ENCODE measurements at regions not wholly inside any gene's neighbourhood (a gene's known extent, or its start where the extent isn't known, plus 50 kb on each side); places are given as distances from the start of the nearest gene placed in this dataset.
"Not testable (repeated sequence)": the region's sequence is repeated elsewhere in the genome, so short reads cannot be mapped to it uniquely, and the experiment has no call there.

- TF ChIP-seq POLR2A (IDR thresholded peaks at IDR 0.05; ENCODE audit: low read depth, low read length): no peak
- no peak for TF ChIP-seq TAF1 (IDR thresholded peaks at IDR 0.05; ENCODE audit: borderline replicate concordance, low read depth, low read length)
- TF ChIP-seq POLR2AphosphoS5 (IDR thresholded peaks at IDR 0.05; ENCODE audit: low read depth, low read length): no peak
- DNase-seq (ENCODE audit: insufficient read length) (no peak), FAIRE-seq (no peak)
Observed at GRCh38 chr5:126055348-126055729, 367.9 kb upstream of the GRAMD2B start.

GRCh38 chr5:126056352-126056751 is 366.9 kb upstream of the GRAMD2B start:
- FAIRE-seq (no peak), DNase-seq (ENCODE audit: insufficient read length) (no peak)
- no peak for TF ChIP-seq POLR2A (IDR thresholded peaks at IDR 0.05; ENCODE audit: low read depth, low read length)
- TF ChIP-seq POLR2AphosphoS5 (IDR thresholded peaks at IDR 0.05; ENCODE audit: low read depth, low read length): no peak
- TF ChIP-seq TAF1 (IDR thresholded peaks at IDR 0.05; ENCODE audit: borderline replicate concordance, low read depth, low read length): no peak

- DNase-seq (ENCODE audit: insufficient read length) (no peak), FAIRE-seq (no peak)
- no peak for TF ChIP-seq POLR2AphosphoS5 (IDR thresholded peaks at IDR 0.05; ENCODE audit: low read depth, low read length)
- TF ChIP-seq POLR2A (IDR thresholded peaks at IDR 0.05; ENCODE audit: low read depth, low read length): no peak
- no peak for TF ChIP-seq TAF1 (IDR thresholded peaks at IDR 0.05; ENCODE audit: borderline replicate concordance, low read depth, low read length)
Observed at GRCh38 chr5:126056851-126057622, 366.2 kb upstream of the GRAMD2B start.

- FAIRE-seq; DNase-seq (ENCODE audit: insufficient read length): not testable (repeated sequence)
Observed at GRCh38 chr5:126058392-126058791, 364.8 kb upstream of the GRAMD2B start.

- DNase-seq (ENCODE audit: insufficient read length): no peak
- no peak for FAIRE-seq
- TF ChIP-seq POLR2A (IDR thresholded peaks at IDR 0.05; ENCODE audit: low read depth, low read length) (no peak), POLR2AphosphoS5 (IDR thresholded peaks at IDR 0.05; ENCODE audit: low read depth, low read length) (no peak), TAF1 (IDR thresholded peaks at IDR 0.05; ENCODE audit: borderline replicate concordance, low read depth, low read length) (no peak)
Observed at GRCh38 chr5:126062398-126063221, 360.6 kb upstream of the GRAMD2B start.

GRCh38 chr5:126065061-126065460 is 358.1 kb upstream of the GRAMD2B start:
- DNase-seq (ENCODE audit: insufficient read length): no peak
- no peak for FAIRE-seq
- no peak for TF ChIP-seq POLR2A (IDR thresholded peaks at IDR 0.05; ENCODE audit: low read depth, low read length)
- TF ChIP-seq POLR2AphosphoS5 (IDR thresholded peaks at IDR 0.05; ENCODE audit: low read depth, low read length): no peak
- no peak for TF ChIP-seq TAF1 (IDR thresholded peaks at IDR 0.05; ENCODE audit: borderline replicate concordance, low read depth, low read length)

- no peak for DNase-seq (ENCODE audit: insufficient read length)
- no peak for FAIRE-seq
- TF ChIP-seq TAF1 (IDR thresholded peaks at IDR 0.05; ENCODE audit: borderline replicate concordance, low read depth, low read length) (no peak), POLR2AphosphoS5 (IDR thresholded peaks at IDR 0.05; ENCODE audit: low read depth, low read length) (no peak), POLR2A (IDR thresholded peaks at IDR 0.05; ENCODE audit: low read depth, low read length) (no peak)
Observed at GRCh38 chr5:126066836-126067235, 356.4 kb upstream of the GRAMD2B start.

GRCh38 chr5:126067404-126067803 is 355.8 kb upstream of the GRAMD2B start:
- DNase-seq (ENCODE audit: insufficient read length) (no peak), FAIRE-seq (no peak)
- TF ChIP-seq POLR2AphosphoS5 (IDR thresholded peaks at IDR 0.05; ENCODE audit: low read depth, low read length) (no peak), TAF1 (IDR thresholded peaks at IDR 0.05; ENCODE audit: borderline replicate concordance, low read depth, low read length) (no peak), POLR2A (IDR thresholded peaks at IDR 0.05; ENCODE audit: low read depth, low read length) (no peak)

GRCh38 chr5:126069329-126069728 is 353.9 kb upstream of the GRAMD2B start:
- FAIRE-seq: no peak

GRCh38 chr5:126070481-126070880 is 352.7 kb upstream of the GRAMD2B start:
- DNase-seq (ENCODE audit: insufficient read length) (no peak), FAIRE-seq (no peak)
- TF ChIP-seq TAF1 (IDR thresholded peaks at IDR 0.05; ENCODE audit: borderline replicate concordance, low read depth, low read length) (no peak), POLR2A (IDR thresholded peaks at IDR 0.05; ENCODE audit: low read depth, low read length) (no peak), POLR2AphosphoS5 (IDR thresholded peaks at IDR 0.05; ENCODE audit: low read depth, low read length) (no peak)

More at GRCh38 chr5:126069329-126069728, 353.9 kb upstream of the GRAMD2B start:
- DNase-seq (ENCODE audit: insufficient read length): no peak
- TF ChIP-seq POLR2AphosphoS5 (IDR thresholded peaks at IDR 0.05; ENCODE audit: low read depth, low read length) (no peak), POLR2A (IDR thresholded peaks at IDR 0.05; ENCODE audit: low read depth, low read length) (no peak), TAF1 (IDR thresholded peaks at IDR 0.05; ENCODE audit: borderline replicate concordance, low read depth, low read length) (no peak)

- no peak for TF ChIP-seq TAF1 (IDR thresholded peaks at IDR 0.05; ENCODE audit: borderline replicate concordance, low read depth, low read length)
- no peak for TF ChIP-seq POLR2A (IDR thresholded peaks at IDR 0.05; ENCODE audit: low read depth, low read length)
- TF ChIP-seq POLR2AphosphoS5 (IDR thresholded peaks at IDR 0.05; ENCODE audit: low read depth, low read length): no peak
- no peak for DNase-seq (ENCODE audit: insufficient read length)
- FAIRE-seq: no peak
Observed at GRCh38 chr5:126074538-126074937, 348.7 kb upstream of the GRAMD2B start.

GRCh38 chr5:126079266-126079665 is 343.9 kb upstream of the GRAMD2B start:
- no peak for TF ChIP-seq POLR2A (IDR thresholded peaks at IDR 0.05; ENCODE audit: low read depth, low read length)
- TF ChIP-seq TAF1 (IDR thresholded peaks at IDR 0.05; ENCODE audit: borderline replicate concordance, low read depth, low read length): no peak
- TF ChIP-seq POLR2AphosphoS5 (IDR thresholded peaks at IDR 0.05; ENCODE audit: low read depth, low read length): no peak
- FAIRE-seq (no peak), DNase-seq (ENCODE audit: insufficient read length) (no peak)

All from GM12892 (cell line).